HepG2 (cell line): ENCODE measurements at regions not wholly inside any gene's neighbourhood (a gene's known extent, or its start where the extent isn't known, plus 50 kb on each side); places are given as distances from the start of the nearest gene placed in this dataset.
"Not testable (repeated sequence)": the region's sequence is repeated elsewhere in the genome, so short reads cannot be mapped to it uniquely, and the experiment has no call there.

ENCODE experiments used
- ATAC-seq: fragments of 200-7000 bp; cut with Tn5 transposase; 3 replicates; pipeline ENCODE4 v1.9.1; 2020; ENCODE audit warnings: mild to moderate bottlenecking, moderate library complexity
- BruUV-seq: library from RNA; stranded (reverse); fragments of 400-500 nt; replicated peaks from 2 replicates; lab custom pipeline; 2021; lab: Mats Ljungman, UMichigan
- CTCF ChIA-PET: fragments of 300-600 bp; formaldehyde crosslinking; extraction: SDS; loops from one replicate; lab custom pipeline; 2021; ENCODE audit warnings: low total read pairs, inconsistent platforms, low intra/inter-chr PET ratio; lab: Yijun Ruan, JAX
- POLR2A ChIA-PET: fragments of 350-600 bp; sonication (Branson Sonifier 250); formaldehyde crosslinking; loops from one replicate; lab custom pipeline; 2020; ENCODE audit warnings: antibody characterized with exemption, inconsistent platforms; lab: Yijun Ruan, JAX
- DNase-seq: peaks from one replicate; pipeline ENCODE4 v3.0.0-alpha.2; 2015; ENCODE audit warnings: low spot score
- FAIRE-seq: peaks from 3 replicates; lab custom pipeline; 2011; peaks lifted over from hg19 to GRCh38; lab: Jason Lieb, UNC
- H2AFZ ChIP-seq: one replicate; pipeline ENCODE4 v1.6.1; 2011; ENCODE audit warnings: low read length, inconsistent platforms
- H3K27ac ChIP-seq: fragments of 300-600 bp; 3 replicates; pipeline ENCODE4 v1.8.0; 2011; ENCODE audit warnings: mixed run types, mild to moderate bottlenecking, mixed read lengths, low read length, inconsistent platforms; ENCODE audit not compliant: insufficient read depth; ENCODE audit errors: extremely low read length
- H3K27me3 ChIP-seq, 2 experiments: fragments of 200-600 bp in 1 of 2; 2 replicates in 1 of 2; 3 replicates in 1 of 2; pipeline versions ENCODE4 v1.6.0 to v1.8.0; 2011; ENCODE audit warnings: low read length in 2 of 2, mild to moderate bottlenecking in 2 of 2, moderate library complexity in 2 of 2, inconsistent platforms in 1 of 2; ENCODE audit not compliant: insufficient read depth in 2 of 2, control insufficient read depth in 1 of 2
- H3K36me3 ChIP-seq, 2 experiments: fragments of 200-600 bp in 1 of 2; replicated peaks in 1 of 2; 2 replicates in 1 of 2; 3 replicates in 1 of 2; pipeline versions ENCODE4 v1.5.1 to v1.8.0; 2011; ENCODE audit warnings: low read length in 2 of 2, inconsistent platforms in 1 of 2; ENCODE audit not compliant: insufficient read depth in 2 of 2, control insufficient read depth in 1 of 2
- H3K4me1 ChIP-seq: 2 replicates; pipeline ENCODE4 v1.5.1; 2012; ENCODE audit warnings: low read length, inconsistent platforms; ENCODE audit not compliant: insufficient read depth
- H3K4me2 ChIP-seq: 2 replicates; pipeline ENCODE4 v1.6.0; 2011; ENCODE audit warnings: low read depth, low read length, inconsistent platforms
- H3K4me3 ChIP-seq, 3 experiments: fragments of 200-600 bp in 1 of 3; sonication (generic), shearing (Covaris generic) in 1 of 3; replicated peaks in 1 of 3; 2 replicates each; pipeline ENCODE4 v1.5.1; 2011 to 2016; ENCODE audit warnings: low read length in 3 of 3, inconsistent platforms in 2 of 3, low read depth in 2 of 3, mild to moderate bottlenecking in 2 of 3, control low read depth in 1 of 3, mixed read lengths in 1 of 3; ENCODE audit not compliant: insufficient read depth in 1 of 3
- H3K79me2 ChIP-seq: one replicate; pipeline ENCODE4 v1.6.1; 2011; ENCODE audit warnings: low read length, inconsistent platforms; ENCODE audit not compliant: insufficient read depth
- H3K9ac ChIP-seq: 2 replicates; pipeline ENCODE4 v1.6.0; 2011; ENCODE audit warnings: mild to moderate bottlenecking, low read depth, low read length, inconsistent platforms; ENCODE audit not compliant: insufficient read depth
- H3K9me3 ChIP-seq: 2 replicates; pipeline ENCODE4 v1.5.1; 2012; ENCODE audit warnings: mild to moderate bottlenecking, low read length
- H4K20me1 ChIP-seq: 2 replicates; pipeline ENCODE4 v1.6.0; 2011; ENCODE audit warnings: inconsistent platforms, mild to moderate bottlenecking, low read length, moderate library complexity; ENCODE audit not compliant: insufficient read depth
- WGBS: methylation state at CpG from one replicate; pipeline ENCODE4 v1.1.6; 2017; ENCODE audit warnings: low lambda C conversion rate; 5-methylcytosine and 5-hydroxymethylcytosine counted together
- in situ Hi-C: cut with HindIII; loops from 2 replicates; pipeline ENCODE4 v1.10.0; 2017; ENCODE audit warnings: low pct_unique_long_range_greater_than_20kb; ENCODE audit not compliant: extremely low pct_ligation_motif_present
- intact Hi-C: fragments of 100-400 bp; cut with micrococcal nuclease; formaldehyde crosslinking; loops from one replicate; pipeline ENCODE4 v1.10.0; 2022; ENCODE audit not compliant: unreplicated experiment

- CTCF ChIA-PET, H3K4me1 ChIP-seq, H3K27ac ChIP-seq, POLR2A ChIA-PET, H3K79me2 ChIP-seq, H2AFZ ChIP-seq, H3K4me3 ChIP-seq, BruUV-seq, H3K9me3 ChIP-seq, in situ Hi-C loops, DNase-seq, H4K20me1 ChIP-seq, H3K27me3 ChIP-seq, H3K4me2 ChIP-seq, intact Hi-C loops, H3K9ac ChIP-seq, H3K36me3 ChIP-seq: not testable (repeated sequence)
- WGBS: no CpG with 5 or more reads among the region's 16 CpGs
- peak; percentile 91 for ATAC-seq
- FAIRE-seq: peak; percentile 52
Observed at GRCh38 chr21:43477945-43478386, 51.0 kb upstream of the SIK1 start.
